IMR-90 (cell line): ENCODE measurements at regions not wholly inside any gene's neighbourhood (a gene's known extent, or its start where the extent isn't known, plus 50 kb on each side); places are given as distances from the start of the nearest gene placed in this dataset.

Experiments used
- BHLHE40 ChIP-seq: fragments of 150-350 bp; IDR thresholded peaks from 2 replicates; pipeline ENCODE4 v1.6.1; 2016; ENCODE audit warnings: mild to moderate bottlenecking, low read depth, low read length
- MAZ ChIP-seq: IDR thresholded peaks from 2 replicates; pipeline ENCODE4 v1.6.1; 2012; ENCODE audit warnings: low read depth, mild to moderate bottlenecking, low read length, improper control_type of control experiment, moderate library complexity, borderline replicate concordance
- POLR2A ChIP-seq: IDR thresholded peaks from 2 replicates; pipeline ENCODE4 v1.6.1; 2012; ENCODE audit warnings: mild to moderate bottlenecking, low read depth, low read length
- RAD21 ChIP-seq: IDR thresholded peaks from 2 replicates; pipeline ENCODE4 v1.6.1; 2012; ENCODE audit warnings: low read length, improper control_type of control experiment
- TF ChIP-seq, protein P1 (sequence below): conservative IDR thresholded peaks from 2 replicates; pipeline ENCODE4 v1.5.1; 2012; ENCODE audit warnings: mild to moderate bottlenecking, low read depth, low read length, improper control_type of control experiment

- TF ChIP-seq, protein P1, sequence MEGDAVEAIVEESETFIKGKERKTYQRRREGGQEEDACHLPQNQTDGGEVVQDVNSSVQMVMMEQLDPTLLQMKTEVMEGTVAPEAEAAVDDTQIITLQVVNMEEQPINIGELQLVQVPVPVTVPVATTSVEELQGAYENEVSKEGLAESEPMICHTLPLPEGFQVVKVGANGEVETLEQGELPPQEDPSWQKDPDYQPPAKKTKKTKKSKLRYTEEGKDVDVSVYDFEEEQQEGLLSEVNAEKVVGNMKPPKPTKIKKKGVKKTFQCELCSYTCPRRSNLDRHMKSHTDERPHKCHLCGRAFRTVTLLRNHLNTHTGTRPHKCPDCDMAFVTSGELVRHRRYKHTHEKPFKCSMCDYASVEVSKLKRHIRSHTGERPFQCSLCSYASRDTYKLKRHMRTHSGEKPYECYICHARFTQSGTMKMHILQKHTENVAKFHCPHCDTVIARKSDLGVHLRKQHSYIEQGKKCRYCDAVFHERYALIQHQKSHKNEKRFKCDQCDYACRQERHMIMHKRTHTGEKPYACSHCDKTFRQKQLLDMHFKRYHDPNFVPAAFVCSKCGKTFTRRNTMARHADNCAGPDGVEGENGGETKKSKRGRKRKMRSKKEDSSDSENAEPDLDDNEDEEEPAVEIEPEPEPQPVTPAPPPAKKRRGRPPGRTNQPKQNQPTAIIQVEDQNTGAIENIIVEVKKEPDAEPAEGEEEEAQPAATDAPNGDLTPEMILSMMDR, result no peak
- TF ChIP-seq RAD21 (no peak), MAZ (no peak), POLR2A (no peak), BHLHE40 (no peak)
Observed at GRCh38 chr1:166340709-166341108, 173.9 kb upstream of the FAM78B start.
